Keratinocyte (primary cell): ENCODE measurements at regions not wholly inside any gene's neighbourhood (a gene's known extent, or its start where the extent isn't known, plus 50 kb on each side); places are given as distances from the start of the nearest gene placed in this dataset.
"Not testable (repeated sequence)": the region's sequence is repeated elsewhere in the genome, so short reads cannot be mapped to it uniquely, and the experiment has no call there.

Experiments used
- DNase-seq: peaks from one replicate; pipeline ENCODE4 v3.0.0-alpha.2; 2011; ENCODE audit warnings: low read depth, missing footprints, low spot score
- FAIRE-seq: peaks from 2 replicates; lab custom pipeline; 2011; peaks lifted over from hg19 to GRCh38; lab: Jason Lieb, UNC
- H2AFZ ChIP-seq: 2 replicates; pipeline ENCODE4 v1.6.0; 2012; ENCODE audit warnings: low read length, control low read depth, inconsistent platforms; ENCODE audit not compliant: control insufficient read depth
- H3K27ac ChIP-seq: 2 replicates; pipeline ENCODE4 v1.5.1; 2011; ENCODE audit warnings: low read length; ENCODE audit not compliant: control insufficient read depth, insufficient read depth
- H3K27me3 ChIP-seq: 3 replicates; pipeline ENCODE4 v1.6.0; 2011; ENCODE audit warnings: low read length; ENCODE audit not compliant: control insufficient read depth, insufficient read depth; ENCODE audit errors: extremely low read depth
- H3K36me3 ChIP-seq, 2 experiments: 2 replicates in 1 of 2; 3 replicates in 1 of 2; pipeline ENCODE4 v1.5.1; 2011; ENCODE audit warnings: low read length in 2 of 2, mild to moderate bottlenecking in 1 of 2; ENCODE audit not compliant: control insufficient read depth in 2 of 2, insufficient read depth in 2 of 2; ENCODE audit errors: extremely low read depth in 1 of 2
- H3K4me1 ChIP-seq: 3 replicates; pipeline ENCODE4 v1.5.1; 2011; ENCODE audit warnings: low read length; ENCODE audit not compliant: control insufficient read depth, insufficient read depth; ENCODE audit errors: extremely low read depth
- H3K4me2 ChIP-seq: 3 replicates; pipeline ENCODE4 v1.6.0; 2011; ENCODE audit warnings: low read depth, low read length; ENCODE audit not compliant: control insufficient read depth, insufficient read depth; ENCODE audit errors: extremely low read depth
- H3K4me3 ChIP-seq, 3 experiments: fragments of 200-600 bp in 1 of 3; sonication (generic) in 1 of 3; 2 replicates in 2 of 3; 3 replicates in 1 of 3; pipeline ENCODE4 v1.5.1; 2011 to 2016; ENCODE audit warnings: low read length in 3 of 3, mild to moderate bottlenecking in 3 of 3, control low read depth in 2 of 3, inconsistent platforms in 1 of 3, low read depth in 1 of 3, mixed read lengths in 1 of 3, mixed run types in 1 of 3, moderate library complexity in 1 of 3; ENCODE audit not compliant: control insufficient read depth in 2 of 3, insufficient read depth in 2 of 3; ENCODE audit errors: extremely low read depth in 1 of 3
- H3K79me2 ChIP-seq: 2 replicates; pipeline ENCODE4 v1.6.0; 2012; ENCODE audit warnings: low read length; ENCODE audit not compliant: control insufficient read depth, insufficient read depth
- H3K9ac ChIP-seq: 3 replicates; pipeline ENCODE4 v1.6.0; 2011; ENCODE audit warnings: low read length; ENCODE audit not compliant: control insufficient read depth, insufficient read depth; ENCODE audit errors: extremely low read depth
- H3K9me1 ChIP-seq: 3 replicates; pipeline ENCODE4 v1.6.0; 2011; ENCODE audit warnings: low read length; ENCODE audit not compliant: control insufficient read depth, insufficient read depth; ENCODE audit errors: extremely low read depth
- H3K9me3 ChIP-seq: 2 replicates; pipeline ENCODE4 v1.5.1; 2012; ENCODE audit warnings: low read depth, low read length; ENCODE audit not compliant: control insufficient read depth
- H4K20me1 ChIP-seq: 3 replicates; pipeline ENCODE4 v1.6.0; 2011; ENCODE audit warnings: low read length; ENCODE audit not compliant: control insufficient read depth, insufficient read depth; ENCODE audit errors: extremely low read depth
- EZH2 ChIP-seq: IDR thresholded peaks from one replicate; pipeline ENCODE4 v1.6.1; 2012; ENCODE audit warnings: inconsistent platforms, mild to moderate bottlenecking, low read length, moderate library complexity
- dilution Hi-C: fragments of 300-500 bp; cut with MboI; formaldehyde crosslinking; loops from one replicate; pipeline ENCODE4 v1.7.0; 2020; ENCODE audit warnings: low sequenced_read_pairs; ENCODE audit not compliant: extremely low pct_ligation_motif_present
- TF ChIP-seq, protein P1 (sequence below), 3 experiments: IDR thresholded peaks in 1 of 3; conservative IDR thresholded peaks in 1 of 3; optimal IDR thresholded peaks in 1 of 3; 2 replicates in 2 of 3; 3 replicates in 1 of 3; pipeline versions ENCODE3 to v1.5.1; 2011; ENCODE audit warnings: low read length in 3 of 3, mild to moderate bottlenecking in 3 of 3, moderate library complexity in 2 of 3, control low read depth in 1 of 3, inconsistent platforms in 1 of 3; ENCODE audit not compliant: insufficient read depth in 2 of 3; ENCODE audit errors: extremely low read depth in 1 of 3

DNA sequence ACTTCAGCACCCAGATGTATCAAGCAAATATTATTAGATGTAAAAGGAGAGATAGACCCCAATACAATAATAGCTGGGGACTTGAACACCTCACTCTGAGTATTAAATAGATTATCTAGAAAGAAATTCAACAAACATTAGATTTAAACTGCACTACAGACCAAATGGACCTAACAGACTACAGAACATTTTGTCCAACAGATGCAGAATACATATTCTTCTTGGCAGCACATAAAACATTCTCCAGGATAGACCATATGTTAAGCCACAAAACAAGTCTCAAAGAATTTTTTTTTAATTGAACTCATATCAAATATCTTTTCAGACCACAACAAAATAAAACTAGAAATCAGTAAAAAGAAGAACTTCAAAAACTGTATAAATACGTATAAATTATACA lies 130.4 kb downstream of the MTERF1 start:
- no peak overlapping the region for H3K4me3 ChIP-seq
- H3K4me1 ChIP-seq = no peaks in the 10 kb centered on the region
- H3K27ac ChIP-seq = no peak overlapping the region
- no peak for DNase-seq
- H3K79me2 ChIP-seq = no peaks in the 10 kb centered on the region
- no peak overlapping the region for H2AFZ ChIP-seq
- no peak overlapping the region for H3K4me2 ChIP-seq
- FAIRE-seq = no peak
- H3K36me3 ChIP-seq = no peaks in the 10 kb centered on the region
- peaks cover 6% of the 10 kb centered on the region for H3K27me3 ChIP-seq
- no peak overlapping the region for H3K9ac ChIP-seq
- TF ChIP-seq, protein P1, sequence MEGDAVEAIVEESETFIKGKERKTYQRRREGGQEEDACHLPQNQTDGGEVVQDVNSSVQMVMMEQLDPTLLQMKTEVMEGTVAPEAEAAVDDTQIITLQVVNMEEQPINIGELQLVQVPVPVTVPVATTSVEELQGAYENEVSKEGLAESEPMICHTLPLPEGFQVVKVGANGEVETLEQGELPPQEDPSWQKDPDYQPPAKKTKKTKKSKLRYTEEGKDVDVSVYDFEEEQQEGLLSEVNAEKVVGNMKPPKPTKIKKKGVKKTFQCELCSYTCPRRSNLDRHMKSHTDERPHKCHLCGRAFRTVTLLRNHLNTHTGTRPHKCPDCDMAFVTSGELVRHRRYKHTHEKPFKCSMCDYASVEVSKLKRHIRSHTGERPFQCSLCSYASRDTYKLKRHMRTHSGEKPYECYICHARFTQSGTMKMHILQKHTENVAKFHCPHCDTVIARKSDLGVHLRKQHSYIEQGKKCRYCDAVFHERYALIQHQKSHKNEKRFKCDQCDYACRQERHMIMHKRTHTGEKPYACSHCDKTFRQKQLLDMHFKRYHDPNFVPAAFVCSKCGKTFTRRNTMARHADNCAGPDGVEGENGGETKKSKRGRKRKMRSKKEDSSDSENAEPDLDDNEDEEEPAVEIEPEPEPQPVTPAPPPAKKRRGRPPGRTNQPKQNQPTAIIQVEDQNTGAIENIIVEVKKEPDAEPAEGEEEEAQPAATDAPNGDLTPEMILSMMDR (optimal IDR thresholded peaks at IDR 0.05 in 1 of 3, IDR thresholded peaks at IDR 0.05 in 1 of 3, conservative IDR thresholded peaks at IDR 0.05 in 1 of 3; ENCODE audit: extremely low read depth in 1 of 3, insufficient read depth in 2 of 3, low read length in 3 of 3) = no peak
- no peak for TF ChIP-seq EZH2
- dilution Hi-C loops = no loop called here
- H4K20me1 ChIP-seq = no peaks in the 10 kb centered on the region
- no peaks in the 10 kb centered on the region for H3K9me1 ChIP-seq
- H3K9me3 ChIP-seq = no peaks in the 10 kb centered on the region

DNA sequence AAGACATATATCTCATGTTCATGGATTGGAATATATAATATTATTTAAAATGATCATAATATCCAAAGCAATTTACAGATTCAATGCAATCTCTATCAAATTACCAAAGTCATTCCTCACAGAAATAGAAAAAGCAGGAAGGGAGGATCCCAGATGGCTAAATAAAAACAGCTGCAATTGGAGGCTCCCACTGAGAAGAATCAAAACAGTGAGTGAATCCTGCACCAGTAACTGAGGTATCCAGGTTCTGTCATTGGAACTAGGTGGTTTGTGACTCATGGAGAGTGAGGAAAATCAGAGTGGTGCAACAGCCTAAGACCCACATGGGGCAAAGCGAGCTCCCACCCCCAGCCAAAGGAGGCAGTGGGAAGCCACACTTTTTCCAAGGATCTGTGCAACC lies 128.4 kb downstream of the MTERF1 start:
- Histone ChIP-seq H3K27ac (no peak overlapping the region), H2AFZ (no peak overlapping the region), H3K9me3 (no peaks in the 10 kb centered on the region), H3K4me2 (no peak overlapping the region), H4K20me1 (no peaks in the 10 kb centered on the region), H3K4me1 (no peaks in the 10 kb centered on the region), H3K9me1 (no peaks in the 10 kb centered on the region), H3K4me3 (no peak overlapping the region), H3K9ac (no peak overlapping the region), H3K27me3 (peaks cover 6% of the 10 kb centered on the region), H3K79me2 (no peaks in the 10 kb centered on the region), H3K36me3 (no peaks in the 10 kb centered on the region)
- no peak for TF ChIP-seq EZH2
- DNase-seq (no peak), FAIRE-seq (no peak)
- dilution Hi-C loops = no loop called here

DNA sequence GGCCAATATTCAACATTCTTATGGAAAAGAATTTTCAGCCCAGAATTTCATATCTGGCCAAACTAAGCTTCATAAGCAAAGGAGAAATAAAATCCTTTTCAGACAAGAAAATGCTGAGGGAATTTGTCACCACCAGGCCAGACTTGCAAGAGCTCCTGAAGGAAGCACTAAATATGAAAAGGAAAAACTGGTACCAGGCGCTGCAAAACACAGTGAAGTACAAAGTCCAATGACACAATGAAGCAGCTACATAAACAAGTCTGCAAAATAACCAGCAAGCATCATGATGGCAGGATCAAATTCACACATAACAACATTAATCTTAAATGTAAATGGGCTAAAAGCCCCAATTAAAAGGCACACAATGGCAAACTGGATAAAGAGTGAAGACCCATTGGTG lies 126.2 kb downstream of the MTERF1 start:
- H3K36me3 ChIP-seq, H3K4me3 ChIP-seq, H3K9me1 ChIP-seq, H4K20me1 ChIP-seq, H3K27ac ChIP-seq, H3K9me3 ChIP-seq, DNase-seq, H3K4me2 ChIP-seq, H3K4me1 ChIP-seq, dilution Hi-C loops, FAIRE-seq, H3K9ac ChIP-seq, H3K27me3 ChIP-seq, H3K79me2 ChIP-seq, H2AFZ ChIP-seq: not testable (repeated sequence)

DNA sequence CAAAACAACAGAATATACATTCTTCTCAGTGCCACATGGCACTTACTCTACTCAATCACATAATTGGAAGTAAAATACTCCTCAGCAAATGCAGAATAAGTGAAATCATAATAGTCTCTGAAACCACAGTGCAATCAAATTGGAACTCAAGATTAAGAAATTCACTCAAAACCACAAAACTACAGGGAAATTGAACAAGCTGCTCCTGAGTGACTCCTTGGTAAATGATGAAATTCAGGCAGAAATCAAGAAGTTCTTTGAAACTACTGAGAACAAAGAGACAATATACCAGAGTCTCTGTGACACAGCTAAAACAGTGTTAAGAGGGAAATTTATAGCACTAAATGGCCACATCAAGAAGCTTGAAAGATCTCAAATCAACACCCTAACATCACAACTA lies 125.4 kb downstream of the MTERF1 start:
- H2AFZ ChIP-seq, H3K9ac ChIP-seq, H3K4me1 ChIP-seq, H3K4me2 ChIP-seq, dilution Hi-C loops, H3K79me2 ChIP-seq, DNase-seq, H3K27ac ChIP-seq, H3K9me1 ChIP-seq, H3K36me3 ChIP-seq, H3K9me3 ChIP-seq, H3K4me3 ChIP-seq, H4K20me1 ChIP-seq, FAIRE-seq, H3K27me3 ChIP-seq: not testable (repeated sequence)
